Activated T-helper 1 cell treated with Interleukin-2 at 50 U/mL for 16 hours (primary cell): ENCODE measurements at regions not wholly inside any gene's neighbourhood (a gene's known extent, or its start where the extent isn't known, plus 50 kb on each side); places are given as distances from the start of the nearest gene placed in this dataset.
"Not testable (repeated sequence)": the region's sequence is repeated elsewhere in the genome, so short reads cannot be mapped to it uniquely, and the experiment has no call there.

Experiments
- DNase-seq: peaks from one replicate; pipeline ENCODE4 v3.0.0-alpha.2; 2020; ENCODE audit warnings: low read depth

- DNase-seq = no peak
Observed at GRCh38 chr2:242004223-242004901, 134.8 kb downstream of the RTP5 start.

GRCh38 chr2:242004902-242005230 is 135.3 kb downstream of the RTP5 start:
- no peak for DNase-seq

DNA sequence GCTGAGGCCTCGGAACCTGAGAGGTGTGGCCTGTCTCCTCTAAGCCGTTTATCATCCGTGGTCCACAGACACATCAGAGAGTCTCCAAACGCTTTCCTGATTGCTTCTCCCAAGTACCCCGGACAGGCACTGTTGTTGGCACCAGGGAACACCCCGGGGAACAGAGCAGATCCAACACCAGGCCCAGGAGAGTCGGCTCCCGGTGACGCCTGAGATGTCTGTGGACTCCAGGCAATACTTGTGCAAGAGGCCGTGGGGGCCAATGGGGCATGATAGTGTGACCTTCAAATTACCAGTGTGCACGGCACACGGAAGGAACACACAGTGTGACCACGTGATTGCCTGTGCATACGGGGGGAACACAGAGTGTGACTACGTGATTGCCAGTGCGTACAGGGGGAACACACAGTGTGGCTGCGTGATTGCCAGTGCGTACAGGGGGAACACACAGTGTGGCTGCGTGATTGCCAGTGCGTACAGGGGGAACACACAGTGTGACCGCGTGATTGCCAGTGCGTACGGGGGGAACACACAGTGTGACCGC is 136.6 kb downstream of the RTP5 start:
- DNase-seq = not testable (repeated sequence)

- not testable (repeated sequence) for DNase-seq
Observed at GRCh38 chr2:242008908-242009307, 139.4 kb downstream of the RTP5 start.

DNA sequence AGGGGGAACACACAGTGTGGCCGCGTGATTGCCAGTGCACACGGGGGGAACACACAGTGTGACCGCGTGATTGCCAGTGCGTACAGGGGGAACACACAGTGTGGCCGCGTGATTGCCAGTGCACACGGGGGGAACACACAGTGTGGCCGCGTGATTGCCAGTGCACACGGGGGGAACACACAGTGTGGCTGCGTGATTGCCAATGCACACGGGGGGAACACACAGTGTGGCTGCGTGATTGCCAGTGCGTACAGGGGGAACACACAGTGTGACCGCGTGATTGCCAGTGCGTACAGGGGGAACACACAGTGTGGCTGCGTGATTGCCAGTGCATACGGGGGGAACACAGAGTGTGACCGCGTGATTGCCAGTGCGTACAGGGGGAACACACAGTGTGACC is 140.3 kb downstream of the RTP5 start:
- DNase-seq = not testable (repeated sequence)

DNA sequence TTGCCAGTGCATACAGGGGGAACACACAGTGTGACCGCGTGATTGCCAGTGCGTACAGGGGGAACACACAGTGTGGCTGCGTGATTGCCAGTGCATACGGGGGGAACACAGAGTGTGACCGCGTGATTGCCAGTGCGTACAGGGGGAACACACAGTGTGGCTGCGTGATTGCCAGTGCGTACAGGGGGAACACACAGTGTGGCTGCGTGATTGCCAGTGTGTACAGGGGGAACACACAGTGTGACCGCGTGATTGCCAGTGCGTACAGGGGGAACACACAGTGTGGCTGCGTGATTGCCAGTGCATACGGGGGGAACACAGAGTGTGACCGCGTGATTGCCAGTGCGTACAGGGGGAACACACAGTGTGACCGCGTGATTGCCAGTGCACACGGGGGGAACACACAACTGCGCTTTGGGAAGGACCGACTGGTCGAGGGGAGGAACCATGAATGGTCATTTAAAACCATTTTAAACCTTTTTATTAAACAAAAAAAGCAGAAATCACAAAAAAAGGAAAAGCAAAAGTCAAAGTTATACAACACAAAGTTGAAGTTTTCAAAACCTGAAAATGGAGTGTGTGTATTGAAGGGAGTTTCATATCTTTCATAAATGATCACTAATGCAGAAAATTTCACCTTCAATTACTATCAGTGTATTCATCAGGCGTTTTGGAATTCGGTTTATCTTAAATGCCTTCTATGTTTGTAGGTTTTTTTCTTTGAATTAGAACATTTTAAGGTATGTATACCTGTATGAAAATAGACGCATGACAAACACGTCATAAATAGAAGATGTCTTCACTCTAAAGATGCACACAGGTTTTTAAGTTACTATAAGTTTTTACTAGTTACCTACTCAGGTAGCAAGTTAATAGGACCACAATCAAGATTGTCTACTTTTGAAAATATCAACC is 141.0 kb downstream of the RTP5 start:
- DNase-seq = not testable (repeated sequence)

DNA sequence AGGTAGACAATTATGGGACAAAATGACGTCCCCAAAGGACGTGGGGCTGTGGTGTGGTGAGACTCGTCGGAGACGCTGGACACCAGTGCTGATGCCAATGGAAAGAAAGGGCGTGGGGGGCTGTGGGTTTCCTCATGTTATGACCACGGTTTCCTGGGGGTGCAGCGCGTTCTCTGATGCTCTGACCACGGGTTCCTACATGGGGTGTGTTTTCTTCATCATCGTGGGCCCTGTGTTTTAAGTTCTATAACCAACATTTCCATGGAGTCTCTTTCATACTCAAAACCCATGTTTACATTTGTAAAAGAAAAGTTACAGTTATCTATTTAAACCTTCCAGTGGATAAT is 141.6 kb downstream of the RTP5 start:
- DNase-seq = no peak

DNA sequence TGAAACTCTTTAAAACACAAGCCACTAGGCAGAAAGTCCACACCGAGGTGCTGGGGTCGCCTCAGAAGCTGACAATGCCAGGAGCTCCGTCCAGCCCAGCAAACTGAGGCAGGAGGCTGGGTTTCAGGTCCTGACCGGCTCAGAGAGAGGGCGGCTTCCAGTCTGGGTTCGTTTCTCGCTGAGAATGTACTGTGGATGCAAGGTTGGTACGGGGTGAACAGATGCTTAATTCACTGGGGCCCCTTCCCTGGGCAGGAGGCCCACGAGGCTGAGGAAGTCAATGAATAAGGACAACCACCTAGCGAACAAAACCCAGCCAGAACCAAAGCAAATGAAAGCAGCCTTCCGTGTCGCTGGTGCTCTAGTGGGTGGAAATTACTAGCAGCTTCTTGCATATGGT is 142.0 kb downstream of the RTP5 start:
- DNase-seq = no peak

DNA sequence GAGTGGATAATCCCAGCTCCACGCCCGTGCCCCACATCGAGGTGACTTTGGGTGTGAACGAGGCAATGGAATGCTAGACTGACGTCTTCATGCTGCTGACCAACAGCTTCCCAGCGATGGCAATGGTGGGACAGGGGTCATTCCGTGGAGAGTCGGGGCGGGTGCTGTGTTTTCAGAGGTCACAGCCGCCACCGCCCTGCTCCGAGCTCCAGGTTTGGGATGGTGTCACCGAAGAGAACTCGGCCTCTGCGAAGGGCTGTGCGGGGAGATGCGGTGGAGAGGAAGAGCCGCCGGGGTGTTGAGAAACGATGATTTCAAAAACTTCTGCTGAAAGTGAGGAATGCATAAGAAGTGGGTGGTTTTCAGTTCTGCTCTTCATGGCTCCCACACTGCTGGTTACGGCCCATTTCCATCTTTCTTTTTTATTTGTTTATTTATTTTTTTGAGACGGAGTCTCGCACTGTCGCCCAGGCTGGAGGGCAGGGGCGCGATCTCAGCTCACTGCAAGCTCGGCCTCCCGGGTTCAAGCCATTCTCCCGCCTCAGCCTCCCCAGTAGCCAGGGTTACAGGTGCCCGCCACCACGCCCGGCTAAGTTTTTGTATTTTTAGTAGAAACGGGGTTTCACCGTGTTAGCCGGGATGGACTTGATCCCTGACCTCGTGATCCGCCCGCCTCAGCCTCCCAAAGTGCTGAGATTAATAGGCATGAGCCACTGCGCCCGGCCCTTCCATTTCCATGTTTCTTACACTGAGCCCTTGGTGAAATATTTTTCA is 142.6 kb downstream of the RTP5 start:
- no peak for DNase-seq

DNA sequence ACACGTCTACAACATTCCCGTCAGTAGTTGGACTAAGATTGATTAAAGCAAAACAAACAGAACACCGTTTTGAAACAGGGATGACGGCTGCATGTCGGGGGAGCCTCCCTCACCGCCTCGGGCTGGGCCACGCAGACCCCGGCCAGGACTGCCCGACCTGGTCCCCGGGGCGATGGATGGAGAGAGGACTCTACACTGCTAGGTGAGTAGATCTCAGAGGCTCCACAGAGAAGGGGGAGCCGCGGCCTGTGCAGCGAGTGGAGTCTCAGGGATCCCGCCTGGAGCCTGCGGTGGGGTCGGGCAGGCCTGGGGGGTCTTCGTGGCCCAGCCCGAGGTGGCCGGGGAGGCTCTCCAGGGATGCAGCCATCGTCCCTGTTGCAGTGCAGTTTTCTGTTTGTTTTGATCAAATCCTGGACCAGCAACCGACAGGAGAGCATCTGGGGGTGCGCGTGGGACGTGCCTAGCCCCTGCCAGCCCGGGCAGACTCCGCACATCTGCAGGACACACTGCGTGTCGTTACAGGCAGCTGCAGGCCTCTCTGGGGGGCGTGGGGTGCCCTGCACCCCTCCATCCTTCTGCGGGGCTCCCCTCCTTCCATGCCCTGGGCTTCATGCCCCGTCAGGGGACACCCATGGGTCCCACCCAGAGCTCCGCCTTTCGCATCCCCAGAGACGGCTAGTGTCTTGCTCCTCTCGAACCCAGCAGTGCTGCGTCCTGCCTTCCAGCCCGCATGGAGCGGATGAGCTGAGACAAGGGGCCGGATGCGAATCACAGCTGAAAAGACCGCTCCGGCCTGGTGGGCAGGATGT is 143.6 kb downstream of the RTP5 start:
- DNase-seq = no peak

DNA sequence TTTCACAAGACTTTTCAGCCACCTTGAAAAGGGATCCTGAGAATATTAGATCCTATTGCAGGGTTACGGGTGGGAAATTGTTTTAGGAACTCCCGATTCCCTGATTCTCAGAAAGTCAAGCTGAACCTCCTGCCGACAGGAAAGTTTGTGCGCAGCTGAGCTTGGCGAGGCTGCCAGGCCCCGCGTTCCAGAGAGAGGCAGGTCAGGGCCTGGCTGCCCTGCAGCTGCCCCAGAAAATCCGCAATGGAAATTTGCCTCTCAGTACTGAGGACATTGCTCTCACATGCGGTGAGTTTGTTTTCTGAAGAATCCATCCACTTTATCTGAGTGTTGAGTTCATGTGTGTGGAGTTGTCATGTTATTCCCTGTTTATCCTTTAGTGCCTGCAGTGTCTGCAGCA is 144.2 kb downstream of the RTP5 start:
- DNase-seq = no peak

DNA sequence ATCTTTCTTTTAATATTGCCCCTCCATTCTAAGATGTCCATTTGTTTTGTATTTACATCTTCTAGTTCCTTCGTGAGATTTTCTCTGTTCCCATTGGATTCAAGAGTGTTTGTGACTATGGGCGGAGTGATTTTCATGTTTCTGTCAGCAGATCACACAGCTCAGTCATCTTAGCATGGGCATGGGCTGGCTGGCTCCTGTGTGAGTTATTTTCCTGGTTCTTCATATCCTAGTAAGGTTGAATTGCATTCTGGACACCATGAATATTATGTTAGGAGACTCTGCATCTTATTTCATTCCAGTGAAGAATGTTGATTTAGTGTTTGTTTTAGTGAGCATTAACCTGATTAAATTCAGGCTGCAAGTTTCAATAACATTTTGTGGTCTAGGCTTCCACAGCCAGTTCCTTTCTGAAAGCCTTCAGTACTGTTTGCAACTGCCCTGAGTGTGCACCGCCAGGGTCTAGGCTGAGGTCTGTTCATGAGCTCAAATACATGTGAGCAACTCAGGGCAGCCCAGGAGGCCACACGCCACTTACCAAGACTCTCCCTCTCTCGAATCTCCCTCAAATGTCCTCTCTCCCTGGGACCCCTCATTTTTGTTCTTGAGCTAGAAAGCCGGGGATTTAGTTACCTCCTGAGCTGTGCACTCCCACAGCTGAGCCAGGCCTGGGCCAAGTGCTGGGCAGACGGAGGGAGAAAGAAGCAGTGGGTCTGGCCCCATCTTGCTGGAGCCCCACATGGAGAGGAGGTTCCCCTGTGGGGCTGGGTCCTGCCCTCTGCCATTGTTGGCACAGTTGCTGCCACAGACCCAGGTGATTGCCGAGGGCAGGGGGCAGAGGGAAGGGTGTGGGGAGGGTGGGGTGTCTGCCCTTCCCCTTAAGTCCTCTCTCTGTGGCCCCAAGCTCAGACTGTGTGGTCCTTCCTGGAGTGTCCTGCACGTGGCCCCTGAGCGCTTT is 145.9 kb downstream of the RTP5 start:
- no peak for DNase-seq

DNA sequence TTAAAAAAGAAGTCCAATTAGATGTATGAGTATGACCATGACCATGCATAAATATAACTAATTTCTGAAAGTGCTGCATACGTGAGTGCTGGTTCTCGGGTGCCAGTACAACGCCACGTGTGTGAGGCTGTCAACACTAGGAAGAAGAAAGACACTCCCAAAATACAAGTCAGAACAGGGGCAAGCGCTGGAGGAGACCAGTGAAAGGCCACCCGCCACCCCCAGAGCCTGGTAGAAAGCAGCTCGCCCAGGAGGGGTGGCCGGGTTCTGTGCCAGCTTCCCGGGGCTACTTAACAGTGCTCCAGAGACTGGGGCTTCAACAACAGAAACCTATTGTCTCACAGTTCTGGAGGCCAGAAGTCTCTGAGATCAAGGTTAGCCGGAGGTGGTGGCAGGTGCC is 147.6 kb downstream of the RTP5 start:
- no peak for DNase-seq

- DNase-seq = not testable (repeated sequence)
Observed at GRCh38 chr2:242018416-242018815, 148.9 kb downstream of the RTP5 start.

DNA sequence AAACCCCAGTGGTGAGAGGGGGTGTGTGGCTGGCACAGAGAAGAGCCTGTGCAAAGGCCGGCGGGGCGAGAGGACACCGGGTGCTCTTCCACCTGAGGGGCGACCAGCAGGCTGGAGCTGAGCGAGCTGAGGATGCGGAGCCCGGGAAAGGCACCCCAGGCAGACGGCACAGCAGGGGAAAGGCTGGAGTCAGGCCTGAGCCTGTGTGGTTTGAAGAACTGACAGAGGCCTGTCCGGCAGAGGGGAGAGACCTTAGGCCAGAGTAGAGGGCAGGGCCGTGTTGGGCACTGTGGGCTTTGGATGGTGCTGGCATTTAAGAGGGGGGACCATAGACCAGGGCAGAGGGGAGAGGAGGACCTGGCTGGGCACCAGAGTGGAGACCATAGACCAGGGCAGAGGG is 149.8 kb downstream of the RTP5 start:
- DNase-seq = no peak

- no peak for DNase-seq
Observed at GRCh38 chr2:242020196-242021004, 150.9 kb downstream of the RTP5 start.

GRCh38 chr2:242022550-242023290 is 153.2 kb downstream of the RTP5 start:
- DNase-seq = no peak

DNA sequence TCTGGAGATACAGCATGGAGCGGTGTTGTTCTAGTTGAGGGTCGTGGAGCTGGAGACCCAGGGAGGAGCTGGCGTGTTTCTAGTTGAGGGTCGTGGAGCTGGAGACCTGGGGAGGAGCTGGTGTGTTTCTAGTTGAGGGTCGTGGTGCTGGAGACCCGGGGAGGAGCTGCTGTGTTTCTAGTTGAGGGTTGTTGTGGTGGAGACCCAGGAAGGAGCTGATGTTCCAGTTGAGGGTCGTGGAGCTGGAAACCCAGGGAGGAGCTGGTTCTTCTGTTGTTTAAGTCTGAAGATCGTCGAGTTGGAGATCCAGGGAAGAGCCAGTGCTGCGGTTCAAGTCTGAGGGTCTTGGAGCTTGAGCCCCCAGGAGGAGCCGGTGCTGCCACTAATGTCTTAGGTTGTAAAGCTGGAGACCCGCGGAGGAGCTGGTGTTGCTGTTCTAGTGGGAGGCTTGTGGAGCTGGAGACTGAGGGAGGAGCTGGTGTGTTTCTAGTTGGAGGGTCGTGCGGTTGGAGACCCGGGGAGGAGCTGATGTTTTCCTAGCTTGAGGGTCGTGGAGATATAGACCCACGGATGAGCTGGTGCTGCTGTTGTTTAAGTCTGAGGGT is 155.3 kb downstream of the RTP5 start:
- DNase-seq = no peak
